ENCODE measurements at regions not wholly inside any gene's neighbourhood (a gene's known extent, or its start where the extent isn't known, plus 50 kb on each side); places are given as distances from the start of the nearest gene placed in this dataset.

DNA sequence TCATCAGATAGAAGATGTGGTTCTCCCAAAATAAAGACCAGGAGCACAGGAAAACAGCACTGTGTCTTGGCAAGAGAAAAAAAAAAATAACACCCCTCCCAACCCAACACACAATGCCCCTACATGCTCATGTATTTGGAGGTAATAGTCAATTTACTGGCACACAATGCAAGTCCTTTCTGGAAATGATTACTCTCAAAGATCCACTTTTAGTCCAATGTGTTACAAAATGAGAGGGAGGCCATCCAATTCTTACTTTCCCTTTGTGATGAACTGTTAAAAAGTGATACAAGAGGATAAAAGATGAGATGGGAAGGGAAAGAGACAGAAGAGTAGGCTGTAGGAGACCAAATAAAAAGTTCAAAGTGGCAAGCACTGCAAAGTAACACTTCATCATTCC is 180.3 kb upstream of the DKK2 start:
- TF ChIP-seq EZH2 (IDR thresholded peaks at IDR 0.05; ENCODE audit: borderline replicate concordance, insufficient read depth, low read length, poor library complexity, severe bottlenecking) (no peak), TAF1 (IDR thresholded peaks at IDR 0.05; ENCODE audit: low read depth) (no peak), EP300 (conservative IDR thresholded peaks at IDR 0.05; ENCODE audit: poor library complexity, severe bottlenecking) (no peak), POLR2AphosphoS5 (IDR thresholded peaks at IDR 0.05) (no peak), MXI1 (conservative IDR thresholded peaks at IDR 0.05; ENCODE audit: poor library complexity, severe bottlenecking) (no peak)
- TF ChIP-seq, protein P1, sequence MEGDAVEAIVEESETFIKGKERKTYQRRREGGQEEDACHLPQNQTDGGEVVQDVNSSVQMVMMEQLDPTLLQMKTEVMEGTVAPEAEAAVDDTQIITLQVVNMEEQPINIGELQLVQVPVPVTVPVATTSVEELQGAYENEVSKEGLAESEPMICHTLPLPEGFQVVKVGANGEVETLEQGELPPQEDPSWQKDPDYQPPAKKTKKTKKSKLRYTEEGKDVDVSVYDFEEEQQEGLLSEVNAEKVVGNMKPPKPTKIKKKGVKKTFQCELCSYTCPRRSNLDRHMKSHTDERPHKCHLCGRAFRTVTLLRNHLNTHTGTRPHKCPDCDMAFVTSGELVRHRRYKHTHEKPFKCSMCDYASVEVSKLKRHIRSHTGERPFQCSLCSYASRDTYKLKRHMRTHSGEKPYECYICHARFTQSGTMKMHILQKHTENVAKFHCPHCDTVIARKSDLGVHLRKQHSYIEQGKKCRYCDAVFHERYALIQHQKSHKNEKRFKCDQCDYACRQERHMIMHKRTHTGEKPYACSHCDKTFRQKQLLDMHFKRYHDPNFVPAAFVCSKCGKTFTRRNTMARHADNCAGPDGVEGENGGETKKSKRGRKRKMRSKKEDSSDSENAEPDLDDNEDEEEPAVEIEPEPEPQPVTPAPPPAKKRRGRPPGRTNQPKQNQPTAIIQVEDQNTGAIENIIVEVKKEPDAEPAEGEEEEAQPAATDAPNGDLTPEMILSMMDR (IDR thresholded peaks at IDR 0.05; ENCODE audit: poor library complexity, severe bottlenecking), result no peak
- TF ChIP-seq, protein P2, sequence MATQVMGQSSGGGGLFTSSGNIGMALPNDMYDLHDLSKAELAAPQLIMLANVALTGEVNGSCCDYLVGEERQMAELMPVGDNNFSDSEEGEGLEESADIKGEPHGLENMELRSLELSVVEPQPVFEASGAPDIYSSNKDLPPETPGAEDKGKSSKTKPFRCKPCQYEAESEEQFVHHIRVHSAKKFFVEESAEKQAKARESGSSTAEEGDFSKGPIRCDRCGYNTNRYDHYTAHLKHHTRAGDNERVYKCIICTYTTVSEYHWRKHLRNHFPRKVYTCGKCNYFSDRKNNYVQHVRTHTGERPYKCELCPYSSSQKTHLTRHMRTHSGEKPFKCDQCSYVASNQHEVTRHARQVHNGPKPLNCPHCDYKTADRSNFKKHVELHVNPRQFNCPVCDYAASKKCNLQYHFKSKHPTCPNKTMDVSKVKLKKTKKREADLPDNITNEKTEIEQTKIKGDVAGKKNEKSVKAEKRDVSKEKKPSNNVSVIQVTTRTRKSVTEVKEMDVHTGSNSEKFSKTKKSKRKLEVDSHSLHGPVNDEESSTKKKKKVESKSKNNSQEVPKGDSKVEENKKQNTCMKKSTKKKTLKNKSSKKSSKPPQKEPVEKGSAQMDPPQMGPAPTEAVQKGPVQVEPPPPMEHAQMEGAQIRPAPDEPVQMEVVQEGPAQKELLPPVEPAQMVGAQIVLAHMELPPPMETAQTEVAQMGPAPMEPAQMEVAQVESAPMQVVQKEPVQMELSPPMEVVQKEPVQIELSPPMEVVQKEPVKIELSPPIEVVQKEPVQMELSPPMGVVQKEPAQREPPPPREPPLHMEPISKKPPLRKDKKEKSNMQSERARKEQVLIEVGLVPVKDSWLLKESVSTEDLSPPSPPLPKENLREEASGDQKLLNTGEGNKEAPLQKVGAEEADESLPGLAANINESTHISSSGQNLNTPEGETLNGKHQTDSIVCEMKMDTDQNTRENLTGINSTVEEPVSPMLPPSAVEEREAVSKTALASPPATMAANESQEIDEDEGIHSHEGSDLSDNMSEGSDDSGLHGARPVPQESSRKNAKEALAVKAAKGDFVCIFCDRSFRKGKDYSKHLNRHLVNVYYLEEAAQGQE (IDR thresholded peaks at IDR 0.05; ENCODE audit: borderline replicate concordance), result no peak

All from neural cell (in vitro differentiated cells).